GM18517 (cell line): ENCODE measurements at regions not wholly inside any gene's neighbourhood (a gene's known extent, or its start where the extent isn't known, plus 50 kb on each side); places are given as distances from the start of the nearest gene placed in this dataset.

Experiments
- ATAC-seq: cut with Tn5 transposase; IDR thresholded peaks from one replicate; pipeline ENCODE4 v1.9.1; 2021; ENCODE audit warnings: mild to moderate bottlenecking, moderate library complexity; ENCODE audit not compliant: unreplicated experiment

GRCh38 chr18:78087338-78087737 lies 837.7 kb downstream of the GALR1 start:
- no peak for ATAC-seq

- ATAC-seq, result no peak
These were observed 840.9 kb downstream of the GALR1 start for GRCh38 chr18:78090584-78090983.

- ATAC-seq, result no peak
These were observed 843.3 kb downstream of the GALR1 start for GRCh38 chr18:78092901-78093300.

- ATAC-seq, result no peak
These were observed 850.4 kb downstream of the GALR1 start for GRCh38 chr18:78099979-78100588.

GRCh38 chr18:78101091-78101490 lies 851.4 kb downstream of the GALR1 start:
- ATAC-seq, result no peak

- no peak for ATAC-seq
These were observed 852.5 kb downstream of the GALR1 start for GRCh38 chr18:78102135-78102534.

- ATAC-seq, result no peak
These were observed 856.0 kb downstream of the GALR1 start for GRCh38 chr18:78105611-78106010.

GRCh38 chr18:78106946-78107345 lies 857.3 kb downstream of the GALR1 start:
- no peak for ATAC-seq

GRCh38 chr18:78107363-78107762 lies 857.7 kb downstream of the GALR1 start:
- no peak for ATAC-seq

- ATAC-seq, result no peak
These were observed 858.9 kb downstream of the GALR1 start for GRCh38 chr18:78108554-78108953.

- no peak for ATAC-seq
These were observed 863.7 kb downstream of the GALR1 start for GRCh38 chr18:78113136-78113939.

GRCh38 chr18:78113940-78114251 lies 864.2 kb downstream of the GALR1 start:
- no peak for ATAC-seq

- no peak for ATAC-seq
These were observed 863.6 kb upstream of the SALL3 start for GRCh38 chr18:78115896-78116561.

- no peak for ATAC-seq
These were observed 856.3 kb upstream of the SALL3 start for GRCh38 chr18:78123144-78123909.

GRCh38 chr18:78123926-78124797 lies 855.5 kb upstream of the SALL3 start:
- ATAC-seq, result no peak

- ATAC-seq, result no peak
These were observed 854.3 kb upstream of the SALL3 start for GRCh38 chr18:78125206-78125896.

GRCh38 chr18:78126106-78126505 lies 853.5 kb upstream of the SALL3 start:
- no peak for ATAC-seq

- ATAC-seq, result no peak
These were observed 853.1 kb upstream of the SALL3 start for GRCh38 chr18:78126536-78126935.

- ATAC-seq, result no peak
These were observed 852.6 kb upstream of the SALL3 start for GRCh38 chr18:78127041-78127440.

- no peak for ATAC-seq
These were observed 851.6 kb upstream of the SALL3 start for GRCh38 chr18:78128004-78128403.
